IMR-90 (cell line): ENCODE measurements at regions not wholly inside any gene's neighbourhood (a gene's known extent, or its start where the extent isn't known, plus 50 kb on each side); places are given as distances from the start of the nearest gene placed in this dataset.

Experiments
- ATAC-seq: fragments of 200-7000 bp; cut with Tn5 transposase; 2 replicates; pipeline ENCODE4 v1.9.1; 2020; ENCODE audit warnings: low read depth, mild to moderate bottlenecking, moderate library complexity
- BruUV-seq: library from RNA; stranded (reverse); fragments of 400-500 nt; replicated peaks from 2 replicates; lab custom pipeline; 2021; lab: Mats Ljungman, UMichigan
- CTCF ChIA-PET: fragments of 300-600 bp; formaldehyde crosslinking; extraction: SDS; loops from one replicate; lab custom pipeline; 2021; ENCODE audit warnings: antibody characterized with exemption; lab: Yijun Ruan, JAX
- POLR2A ChIA-PET: fragments of 300-600 bp; sonication (Branson Sonifier 250); formaldehyde crosslinking; loops from one replicate; lab custom pipeline; 2022; ENCODE audit warnings: antibody characterized with exemption; ENCODE audit not compliant: unreplicated experiment; lab: Charles Lee
- DNase-seq: peaks from one replicate; pipeline ENCODE4 v3.0.0; 2013
- H2AFZ ChIP-seq: replicated peaks from 2 replicates; pipeline ENCODE3; 2013; ENCODE audit warnings: low read length, mild to moderate bottlenecking; ENCODE audit not compliant: poor library complexity
- H2AK5ac ChIP-seq: 2 replicates; pipeline ENCODE4 v1.6.1; 2013; ENCODE audit warnings: low read depth, low read length, inconsistent platforms
- H2AK9ac ChIP-seq: replicated peaks from 2 replicates; pipeline ENCODE3; 2013; ENCODE audit warnings: mild to moderate bottlenecking, low read depth, low read length, moderate library complexity; ENCODE audit not compliant: poor library complexity
- H2BK120ac ChIP-seq: 2 replicates; pipeline ENCODE4 v1.6.1; 2013; ENCODE audit warnings: low read depth, low read length, inconsistent platforms
- H2BK15ac ChIP-seq: 3 replicates; pipeline ENCODE4 v1.6.1; 2013; ENCODE audit warnings: low read depth, low read length, inconsistent platforms
- H2BK20ac ChIP-seq: 2 replicates; pipeline ENCODE4 v1.6.1; 2013; ENCODE audit warnings: low read depth, mild to moderate bottlenecking, inconsistent platforms, low read length, moderate library complexity
- H2BK5ac ChIP-seq: 2 replicates; pipeline ENCODE4 v1.6.1; 2013; ENCODE audit warnings: mild to moderate bottlenecking, low read depth, low read length, inconsistent platforms; ENCODE audit not compliant: poor library complexity, severe bottlenecking
- H3K14ac ChIP-seq: replicated peaks from 2 replicates; pipeline ENCODE4 v1.6.1; 2013; ENCODE audit warnings: low read depth, low read length, inconsistent platforms
- H3K18ac ChIP-seq: 2 replicates; pipeline ENCODE4 v1.6.1; 2013; ENCODE audit warnings: low read depth, low read length, control low read depth
- H3K23ac ChIP-seq: 2 replicates; pipeline ENCODE4 v1.6.1; 2013; ENCODE audit warnings: low read depth, low read length, inconsistent platforms
- H3K27ac ChIP-seq: 2 replicates; pipeline ENCODE4 v1.5.1; 2013; ENCODE audit warnings: mild to moderate bottlenecking, control low read depth, low read length; ENCODE audit not compliant: insufficient read depth
- H3K27me3 ChIP-seq: 2 replicates; pipeline ENCODE4 v1.6.1; 2013; ENCODE audit warnings: low read length; ENCODE audit not compliant: control insufficient read depth, insufficient read depth
- H3K36me3 ChIP-seq: 2 replicates; pipeline ENCODE4 v1.6.1; 2013; ENCODE audit warnings: low read length, mixed read lengths; ENCODE audit not compliant: control insufficient read depth, insufficient read depth
- H3K4ac ChIP-seq: 2 replicates; pipeline ENCODE4 v1.6.1; 2013; ENCODE audit warnings: low read depth, low read length, inconsistent platforms
- H3K4me1 ChIP-seq: 2 replicates; pipeline ENCODE4 v1.6.1; 2013; ENCODE audit warnings: low read length, mixed read lengths; ENCODE audit not compliant: control insufficient read depth, insufficient read depth
- H3K4me2 ChIP-seq: 2 replicates; pipeline ENCODE4 v1.6.1; 2013; ENCODE audit warnings: low read depth, mild to moderate bottlenecking, control low read depth, low read length, moderate library complexity
- H3K4me3 ChIP-seq: 2 replicates; pipeline ENCODE4 v1.5.1; 2013; ENCODE audit warnings: low read depth, mild to moderate bottlenecking, control low read depth, low read length, moderate library complexity; ENCODE audit not compliant: insufficient read depth
- H3K56ac ChIP-seq: 2 replicates; pipeline ENCODE4 v1.6.1; 2013; ENCODE audit warnings: low read length, inconsistent platforms; ENCODE audit not compliant: insufficient read depth; ENCODE audit errors: extremely low read depth
- H3K79me1 ChIP-seq, 2 experiments: 2 replicates each; pipeline ENCODE4 v1.6.1; 2013; ENCODE audit warnings: low read length in 2 of 2, inconsistent platforms in 1 of 2, low read depth in 1 of 2
- H3K9ac ChIP-seq: 2 replicates; pipeline ENCODE4 v1.6.1; 2013; ENCODE audit warnings: low read depth, low read length, control low read depth
- H3K9me1 ChIP-seq: 2 replicates; pipeline ENCODE4 v1.6.1; 2013; ENCODE audit warnings: low read length, inconsistent platforms; ENCODE audit not compliant: insufficient read depth
- H3K9me3 ChIP-seq: 2 replicates; pipeline ENCODE4 v1.6.1; 2013; ENCODE audit warnings: low read length; ENCODE audit not compliant: control insufficient read depth, insufficient read depth
- H4K20me1 ChIP-seq: 2 replicates; pipeline ENCODE4 v1.6.1; 2013; ENCODE audit warnings: low read length, inconsistent platforms; ENCODE audit not compliant: insufficient read depth
- H4K5ac ChIP-seq: 2 replicates; pipeline ENCODE4 v1.6.1; 2013; ENCODE audit warnings: mild to moderate bottlenecking, low read depth, low read length, control low read depth
- H4K8ac ChIP-seq, 2 experiments: 2 replicates each; pipeline ENCODE4 v1.6.1; 2013; ENCODE audit warnings: low read depth in 2 of 2, low read length in 2 of 2, control low read depth in 1 of 2, inconsistent platforms in 1 of 2
- H4K91ac ChIP-seq: 2 replicates; pipeline ENCODE4 v1.6.1; 2013; ENCODE audit warnings: low read depth, low read length, inconsistent platforms; ENCODE audit not compliant: insufficient read depth
- CTCF ChIP-seq: conservative IDR thresholded peaks from 2 replicates; pipeline ENCODE4 v1.5.1; 2012; ENCODE audit warnings: mild to moderate bottlenecking, low read depth, low read length, improper control_type of control experiment
- FOS ChIP-seq: fragments of 150-350 bp; IDR thresholded peaks from 2 replicates; pipeline ENCODE4 v1.6.1; 2016; ENCODE audit warnings: low read depth, low read length
- MAFK ChIP-seq: IDR thresholded peaks from 2 replicates; pipeline ENCODE4 v1.6.1; 2012; ENCODE audit warnings: low read depth, low read length, improper control_type of control experiment
- MAZ ChIP-seq: IDR thresholded peaks from 2 replicates; pipeline ENCODE4 v1.6.1; 2012; ENCODE audit warnings: low read depth, mild to moderate bottlenecking, low read length, improper control_type of control experiment, moderate library complexity, borderline replicate concordance
- SMC3 ChIP-seq: fragments of 150-350 bp; IDR thresholded peaks from 2 replicates; pipeline ENCODE4 v1.6.1; 2016; ENCODE audit warnings: low read depth, mild to moderate bottlenecking, antibody characterized with exemption, low read length, moderate library complexity
- WGBS, 2 experiments: methylation state at CpG; one replicate each; pipeline versions ENCODE4 v1.1.5 to v1.1.7; 2013; ENCODE audit warnings: missing lambda C conversion rate in 2 of 2; ENCODE audit not compliant: insufficient read length in 1 of 2; ENCODE audit errors: extremely low coverage in 2 of 2; 5-methylcytosine and 5-hydroxymethylcytosine counted together
- dilution Hi-C: fragments of 300-500 bp; cut with HindIII; formaldehyde crosslinking; loops from one replicate; pipeline ENCODE4 v1.14.3; 2018; ENCODE audit warnings: low sequenced_read_pairs; ENCODE audit not compliant: unreplicated experiment
- in situ Hi-C: fragments of 300-500 bp; cut with MboI; formaldehyde crosslinking; loops from 3 replicates; pipeline ENCODE4 v1.14.3; 2019; ENCODE audit warnings: low sequenced_read_pairs, inconsistent platforms, mixed read lengths
- intact Hi-C: fragments of 100-400 bp; cut with micrococcal nuclease; formaldehyde crosslinking; loops from 2 replicates; pipeline ENCODE4 v1.10.0; 2022

GRCh38 chr10:113480851-113481502 is 71.9 kb upstream of the HABP2 start:
- Histone ChIP-seq H2AK5ac (no peak overlapping the region), H4K20me1 (no peaks in the 10 kb centered on the region), H2AFZ (no peak overlapping the region), H3K27me3 (no peaks in the 10 kb centered on the region), H3K27ac (no peak overlapping the region), H2BK120ac (no peak overlapping the region), H3K14ac (no peak overlapping the region), H3K23ac (no peak overlapping the region), H3K4ac (no peak overlapping the region), H3K79me1 (no peaks in the 10 kb centered on the region), H3K9ac (no peak overlapping the region), H2AK9ac (no peak overlapping the region), H2BK20ac (no peak overlapping the region), H3K4me2 (no peak overlapping the region), H4K8ac (no peak overlapping the region), H3K9me3 (peaks cover 11% of the 10 kb centered on the region), H4K5ac (no peak overlapping the region), H3K36me3 (no peaks in the 10 kb centered on the region), H3K4me1 (no peaks in the 10 kb centered on the region), H3K56ac (no peak overlapping the region), H3K4me3 (no peak overlapping the region), H2BK15ac (no peak overlapping the region), H3K18ac (no peak overlapping the region), H2BK5ac (no peak overlapping the region), H4K91ac (no peak overlapping the region), H3K9me1 (no peaks in the 10 kb centered on the region)
- WGBS, 2 experiments: no CpG with 5 or more reads among the region's 6 CpGs
- no TSS peak for BruUV-seq
- ATAC-seq: no peak
- TF ChIP-seq FOS (no peak), MAFK (no peak), MAZ (no peak), CTCF (no peak), SMC3 (no peak)
- no peak for DNase-seq
- intact Hi-C loops: no loop called here
- ChIA-PET POLR2A (no interaction called here), CTCF (no interaction called here)
- in situ Hi-C loops: no loop called here
- dilution Hi-C loops: no loop called here
